ENCODE measurements at regions not wholly inside any gene's neighbourhood (a gene's known extent, or its start where the extent isn't known, plus 50 kb on each side); places are given as distances from the start of the nearest gene placed in this dataset.

DNA sequence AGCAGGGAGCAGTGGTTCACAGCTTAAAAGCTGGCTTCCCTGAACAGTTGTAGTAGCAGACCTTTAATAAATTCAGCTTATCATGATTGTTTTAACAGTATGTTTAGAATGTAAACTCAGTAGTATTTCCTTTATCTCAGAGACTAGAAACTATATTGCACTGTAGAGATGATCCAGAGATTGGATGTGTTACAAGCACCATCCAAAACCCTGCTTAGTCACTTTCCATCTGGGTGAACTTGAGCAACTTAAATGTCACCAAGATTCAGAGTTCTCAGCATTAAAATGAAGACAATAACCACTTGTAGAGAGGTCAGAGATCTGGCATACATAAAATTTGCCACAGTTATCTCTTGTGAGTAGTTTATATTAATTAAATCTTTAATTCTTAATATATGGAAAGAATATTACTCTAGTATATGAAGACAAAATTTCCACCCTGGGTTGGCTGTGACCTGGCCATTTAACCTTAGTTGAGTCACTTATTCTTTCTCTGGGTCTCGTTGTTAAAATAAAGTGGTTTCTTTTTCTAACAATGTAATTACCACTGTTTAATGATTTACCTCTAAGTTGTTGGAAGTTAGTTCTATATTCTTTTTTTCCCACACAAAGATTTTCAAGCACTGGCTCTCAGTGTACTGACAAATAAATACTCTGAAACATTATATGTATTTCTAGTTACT is 239.2 kb upstream of the FKBP1C start:
- H3K27ac Mint-ChIP-seq: no peak overlapping the region
- H3K27me3 Mint-ChIP-seq (ENCODE audit: insufficient read depth, low read depth): no peaks in the 10 kb centered on the region
- H3K4me3 Mint-ChIP-seq: no peak overlapping the region

DNA sequence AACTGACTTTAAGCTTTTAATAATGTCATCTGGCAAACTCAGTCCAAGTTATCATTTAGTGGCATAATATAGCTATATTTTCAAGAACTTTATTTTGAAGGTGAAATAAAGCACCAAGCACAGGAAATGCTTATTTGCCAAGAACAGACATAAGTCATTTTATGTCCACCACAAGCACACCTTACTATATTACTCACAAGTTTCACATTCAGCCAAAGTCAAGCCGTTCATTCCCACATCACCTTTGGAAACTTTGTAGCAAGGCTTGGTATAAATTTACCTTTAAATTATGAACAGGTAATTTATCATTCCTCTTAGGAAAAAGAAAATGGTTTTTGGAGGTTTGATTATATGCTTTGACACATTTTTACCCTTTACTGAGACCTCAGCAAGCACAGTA is 236.8 kb upstream of the FKBP1C start:
- no peaks in the 10 kb centered on the region for H3K27me3 ChIP-seq
- no peak for TF ChIP-seq EZH2phosphoT487 (IDR thresholded peaks at IDR 0.05)
- no peak for TF ChIP-seq EZH2 (IDR thresholded peaks at IDR 0.05)
- TF ChIP-seq, protein P1, sequence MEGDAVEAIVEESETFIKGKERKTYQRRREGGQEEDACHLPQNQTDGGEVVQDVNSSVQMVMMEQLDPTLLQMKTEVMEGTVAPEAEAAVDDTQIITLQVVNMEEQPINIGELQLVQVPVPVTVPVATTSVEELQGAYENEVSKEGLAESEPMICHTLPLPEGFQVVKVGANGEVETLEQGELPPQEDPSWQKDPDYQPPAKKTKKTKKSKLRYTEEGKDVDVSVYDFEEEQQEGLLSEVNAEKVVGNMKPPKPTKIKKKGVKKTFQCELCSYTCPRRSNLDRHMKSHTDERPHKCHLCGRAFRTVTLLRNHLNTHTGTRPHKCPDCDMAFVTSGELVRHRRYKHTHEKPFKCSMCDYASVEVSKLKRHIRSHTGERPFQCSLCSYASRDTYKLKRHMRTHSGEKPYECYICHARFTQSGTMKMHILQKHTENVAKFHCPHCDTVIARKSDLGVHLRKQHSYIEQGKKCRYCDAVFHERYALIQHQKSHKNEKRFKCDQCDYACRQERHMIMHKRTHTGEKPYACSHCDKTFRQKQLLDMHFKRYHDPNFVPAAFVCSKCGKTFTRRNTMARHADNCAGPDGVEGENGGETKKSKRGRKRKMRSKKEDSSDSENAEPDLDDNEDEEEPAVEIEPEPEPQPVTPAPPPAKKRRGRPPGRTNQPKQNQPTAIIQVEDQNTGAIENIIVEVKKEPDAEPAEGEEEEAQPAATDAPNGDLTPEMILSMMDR (IDR thresholded peaks at IDR 0.05): no peak

More for the DNA sequence above, 239.2 kb upstream of the FKBP1C start:
- no peak overlapping the region for H3K9ac ChIP-seq
- peaks cover 4% of the 10 kb centered on the region for H3K4me1 ChIP-seq
- TF ChIP-seq, protein P1 (IDR thresholded peaks at IDR 0.05): no peak
- no peaks in the 10 kb centered on the region for H3K36me3 ChIP-seq
- H2AFZ ChIP-seq (replicated peaks): no peak overlapping the region
- no peaks in the 10 kb centered on the region for H3F3A ChIP-seq (ENCODE audit: low read depth)
- no peaks in the 10 kb centered on the region for H3K27me3 ChIP-seq
- no peak overlapping the region for H3K27ac ChIP-seq
- H3K9me3 ChIP-seq (ENCODE audit: low read depth): no peaks in the 10 kb centered on the region
- no peaks in the 10 kb centered on the region for H3K36me3 Mint-ChIP-seq
- DNase-seq (ENCODE audit: low spot score): no peak
- no peak overlapping the region for H3K4me2 ChIP-seq
- H3K79me2 ChIP-seq (ENCODE audit: low read depth): no peaks in the 10 kb centered on the region
- H3K4me1 Mint-ChIP-seq: peaks cover 5% of the 10 kb centered on the region
- no peaks in the 10 kb centered on the region for H3K9me3 Mint-ChIP-seq
- H3K4me3 ChIP-seq: no peak overlapping the region
- no peaks in the 10 kb centered on the region for H4K20me1 ChIP-seq (ENCODE audit: low read depth)

DNA sequence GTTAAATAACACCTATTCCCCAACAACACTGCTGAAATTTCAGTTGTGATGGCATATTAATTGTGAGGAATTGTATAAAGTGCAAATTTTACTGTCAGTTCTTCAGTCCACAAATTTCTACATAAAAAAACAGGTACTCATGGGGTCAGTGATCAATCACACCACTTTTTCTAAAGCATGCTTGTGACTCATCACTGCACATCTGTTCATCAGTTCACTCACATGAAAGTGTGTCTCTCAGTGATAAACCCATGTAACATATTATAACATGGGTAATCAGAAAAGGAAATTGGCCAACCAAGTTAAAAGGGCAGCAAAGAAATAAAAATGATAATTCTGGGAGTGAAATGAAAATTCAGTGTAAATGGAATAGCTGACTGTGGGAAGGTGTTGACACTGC is 234.7 kb upstream of the FKBP1C start:
- Mint-ChIP-seq H3K4me3 (no peak overlapping the region), H3K27me3 (ENCODE audit: insufficient read depth, low read depth) (no peaks in the 10 kb centered on the region), H3K9me3 (no peaks in the 10 kb centered on the region), H3K27ac (no peak overlapping the region), H3K4me1 (peaks cover 5% of the 10 kb centered on the region), H3K36me3 (no peaks in the 10 kb centered on the region)
- H3K27ac ChIP-seq: no peak overlapping the region
- TF ChIP-seq EZH2 (IDR thresholded peaks at IDR 0.05): no peak
- TF ChIP-seq EZH2phosphoT487 (IDR thresholded peaks at IDR 0.05): no peak
- no peaks in the 10 kb centered on the region for H4K20me1 ChIP-seq (ENCODE audit: low read depth)
- H3F3A ChIP-seq (ENCODE audit: low read depth): no peaks in the 10 kb centered on the region
- no peaks in the 10 kb centered on the region for H3K9me3 ChIP-seq (ENCODE audit: low read depth)
- DNase-seq (ENCODE audit: low spot score): no peak
- peaks cover 8% of the 10 kb centered on the region for H3K4me1 ChIP-seq
- no peak overlapping the region for H2AFZ ChIP-seq (replicated peaks)
- no peaks in the 10 kb centered on the region for H3K27me3 ChIP-seq
- H3K9ac ChIP-seq: no peak overlapping the region
- no peaks in the 10 kb centered on the region for H3K79me2 ChIP-seq (ENCODE audit: low read depth)
- no peak overlapping the region for H3K4me2 ChIP-seq
- H3K36me3 ChIP-seq: no peaks in the 10 kb centered on the region
- H3K4me3 ChIP-seq: no peak overlapping the region

More for the DNA sequence above, 236.8 kb upstream of the FKBP1C start:
- H3K4me1 ChIP-seq: peaks cover 4% of the 10 kb centered on the region
- Mint-ChIP-seq H3K9me3 (no peaks in the 10 kb centered on the region), H3K36me3 (no peaks in the 10 kb centered on the region), H3K4me3 (no peak overlapping the region), H3K4me1 (peaks cover 5% of the 10 kb centered on the region), H3K27me3 (ENCODE audit: insufficient read depth, low read depth) (no peaks in the 10 kb centered on the region), H3K27ac (no peak overlapping the region)
- H3F3A ChIP-seq (ENCODE audit: low read depth): no peaks in the 10 kb centered on the region
- no peak overlapping the region for H2AFZ ChIP-seq (replicated peaks)
- H3K27ac ChIP-seq: no peak overlapping the region
- DNase-seq (ENCODE audit: low spot score): no peak
- no peaks in the 10 kb centered on the region for H3K79me2 ChIP-seq (ENCODE audit: low read depth)
- no peak overlapping the region for H3K4me3 ChIP-seq
- no peaks in the 10 kb centered on the region for H3K36me3 ChIP-seq
- H3K4me2 ChIP-seq: no peak overlapping the region
- H3K9me3 ChIP-seq (ENCODE audit: low read depth): no peaks in the 10 kb centered on the region
- no peaks in the 10 kb centered on the region for H4K20me1 ChIP-seq (ENCODE audit: low read depth)
- no peak overlapping the region for H3K9ac ChIP-seq

DNA sequence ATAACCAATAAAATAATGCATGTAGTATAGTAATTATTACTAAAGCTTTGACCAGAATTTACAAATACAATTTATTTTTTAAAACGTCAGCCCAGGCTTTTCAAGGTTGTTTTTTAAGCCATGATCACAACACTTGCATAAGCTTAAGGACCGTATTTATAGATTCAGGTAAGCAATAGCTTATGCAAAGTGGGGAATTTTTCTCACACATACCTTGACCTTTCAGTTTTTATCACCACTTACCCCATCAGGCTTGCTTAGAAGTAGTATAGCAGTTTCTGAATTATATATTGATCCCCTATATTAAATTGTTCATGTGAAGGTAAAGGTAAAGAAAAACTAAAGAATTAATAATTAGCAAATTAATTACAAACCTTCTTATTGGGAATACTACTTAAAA is 232.3 kb upstream of the FKBP1C start:
- DNase-seq (ENCODE audit: low spot score): no peak
- H3K9me3 ChIP-seq (ENCODE audit: low read depth): no peaks in the 10 kb centered on the region
- Mint-ChIP-seq H3K4me1 (no peaks in the 10 kb centered on the region), H3K36me3 (no peaks in the 10 kb centered on the region), H3K27ac (no peak overlapping the region), H3K27me3 (ENCODE audit: insufficient read depth, low read depth) (no peaks in the 10 kb centered on the region), H3K4me3 (no peak overlapping the region), H3K9me3 (no peaks in the 10 kb centered on the region)
- peaks cover 4% of the 10 kb centered on the region for H3K4me1 ChIP-seq
- no peak overlapping the region for H3K27ac ChIP-seq
- no peaks in the 10 kb centered on the region for H3K27me3 ChIP-seq
- no peak overlapping the region for H3K4me3 ChIP-seq
- TF ChIP-seq, protein P1 (IDR thresholded peaks at IDR 0.05): no peak
- no peak for TF ChIP-seq EZH2 (IDR thresholded peaks at IDR 0.05)
- TF ChIP-seq EZH2phosphoT487 (IDR thresholded peaks at IDR 0.05): no peak
- no peak overlapping the region for H2AFZ ChIP-seq (replicated peaks)
- no peaks in the 10 kb centered on the region for H4K20me1 ChIP-seq (ENCODE audit: low read depth)
- H3K79me2 ChIP-seq (ENCODE audit: low read depth): no peaks in the 10 kb centered on the region
- H3F3A ChIP-seq (ENCODE audit: low read depth): no peaks in the 10 kb centered on the region
- no peak overlapping the region for H3K4me2 ChIP-seq
- H3K9ac ChIP-seq: no peak overlapping the region
- no peaks in the 10 kb centered on the region for H3K36me3 ChIP-seq

All from neural progenitor cell (in vitro differentiated cells).